B cell (primary cell): ENCODE measurements at regions not wholly inside any gene's neighbourhood (a gene's known extent, or its start where the extent isn't known, plus 50 kb on each side); places are given as distances from the start of the nearest gene placed in this dataset.

Experiments used
- ATAC-seq: fragments of 200-7000 bp; cut with Tn5 transposase; one replicate; pipeline ENCODE4 v1.10.0; 2021; ENCODE audit warnings: low read depth, mild to moderate bottlenecking, moderate number of reproducible peaks, moderate library complexity
- CTCF ChIA-PET: fragments of 350-600 bp; sonication (Branson Sonifier 250); formaldehyde crosslinking; loops from one replicate; lab custom pipeline; 2021; ENCODE audit warnings: antibody characterized with exemption, inconsistent platforms; lab: Charles Lee
- POLR2A ChIA-PET: fragments of 350-600 bp; sonication (Branson Sonifier 250); formaldehyde crosslinking; loops from one replicate; lab custom pipeline; 2021; ENCODE audit warnings: antibody characterized with exemption; lab: Charles Lee
- DNase-seq: peaks from one replicate; pipeline ENCODE4 v3.0.0; 2013
- H2AFZ ChIP-seq: 2 replicates; pipeline ENCODE4 v1.6.1; 2012; ENCODE audit warnings: mild to moderate bottlenecking, low read depth, low read length; ENCODE audit not compliant: insufficient read depth, poor library complexity, severe bottlenecking
- H3K27ac ChIP-seq, 2 donors: 1 replicate in 1 of 2; 2 replicates in 1 of 2; pipeline ENCODE4 v1.5.1; 2012 to 2013; ENCODE audit warnings: low read length in 2 of 2, mild to moderate bottlenecking in 2 of 2, moderate library complexity in 1 of 2
- H3K27me3 ChIP-seq, 4 experiments: fragments of 200-600 bp in 1 of 4; sonication (generic) in 1 of 4; replicated peaks in 1 of 4; 1 replicate in 2 of 4; 2 replicates in 2 of 4; pipeline versions ENCODE4 v1.6.1 to v1.7.0; 2013 to 2016; ENCODE audit warnings: low read length in 3 of 4, mild to moderate bottlenecking in 2 of 4, mixed read lengths in 1 of 4, moderate library complexity in 1 of 4; ENCODE audit not compliant: insufficient read depth in 4 of 4, control insufficient read depth in 3 of 4; ENCODE audit errors: control extremely low read depth in 1 of 4
- H3K36me3 ChIP-seq, 2 experiments: replicated peaks in 1 of 2; 1 replicate in 1 of 2; 2 replicates in 1 of 2; pipeline versions ENCODE4 v1.6.1 to v1.7.1; 2013; ENCODE audit warnings: low read length in 1 of 2; ENCODE audit not compliant: insufficient read depth in 2 of 2, control insufficient read depth in 1 of 2; ENCODE audit errors: control extremely low read depth in 1 of 2, extremely low read depth in 1 of 2
- H3K4me1 ChIP-seq, 2 donors: fragments of 200-600 bp in 1 of 2; sonication (generic) in 1 of 2; 1 replicate in 1 of 2; 2 replicates in 1 of 2; pipeline versions ENCODE4 v1.5.1 to v1.6.1; 2013 to 2017; ENCODE audit warnings: low read length in 2 of 2; ENCODE audit not compliant: control insufficient read depth in 2 of 2, insufficient read depth in 2 of 2
- H3K4me2 ChIP-seq: replicated peaks from 2 replicates; pipeline ENCODE3; 2012; ENCODE audit warnings: mild to moderate bottlenecking, low read depth, low read length; ENCODE audit not compliant: poor library complexity, severe bottlenecking
- H3K4me3 ChIP-seq, 5 experiments: fragments of 200-600 bp in 1 of 5; sonication (generic) in 1 of 5; 1 replicate in 3 of 5; 2 replicates in 2 of 5; pipeline versions ENCODE4 v1.5.1 to v1.7.0; 2011 to 2016; ENCODE audit warnings: low read length in 4 of 5, mild to moderate bottlenecking in 4 of 5, low read depth in 2 of 5, control low read depth in 1 of 5, moderate library complexity in 1 of 5; ENCODE audit not compliant: insufficient read depth in 1 of 5; ENCODE audit errors: control extremely low read depth in 1 of 5, extremely low read depth in 1 of 5
- H3K79me2 ChIP-seq: fragments of 200-600 bp; sonication (generic); one replicate; pipeline ENCODE4 v1.6.0; 2016; ENCODE audit warnings: low read length; ENCODE audit not compliant: control insufficient read depth, insufficient read depth
- H3K9ac ChIP-seq: fragments of 200-600 bp; sonication (generic); 2 replicates; pipeline ENCODE4 v1.6.1; 2017; ENCODE audit warnings: mild to moderate bottlenecking, low read length, moderate library complexity
- H3K9me3 ChIP-seq, 3 donors: one replicate each; pipeline versions ENCODE4 v1.6.1 to v1.7.1; 2013; ENCODE audit warnings: low read length in 2 of 3; ENCODE audit not compliant: control insufficient read depth in 2 of 3, insufficient read depth in 1 of 3; ENCODE audit errors: control extremely low read depth in 1 of 3
- H4K20me1 ChIP-seq: 2 replicates; pipeline ENCODE4 v1.6.0; 2012; ENCODE audit warnings: mild to moderate bottlenecking, low read length; ENCODE audit not compliant: insufficient read depth, control insufficient read depth, poor library complexity, severe bottlenecking
- H3K27ac Mint-ChIP-seq: one replicate; pipeline ENCODE4 v1.8.0; 2021; ENCODE audit warnings: mixed read lengths
- H3K27me3 Mint-ChIP-seq: one replicate; pipeline ENCODE4 v1.8.0; 2021; ENCODE audit warnings: mixed read lengths
- H3K4me1 Mint-ChIP-seq: one replicate; pipeline ENCODE4 v1.8.0; 2021; ENCODE audit warnings: mixed read lengths
- H3K4me3 Mint-ChIP-seq: one replicate; pipeline ENCODE4 v1.8.0; 2021; ENCODE audit warnings: mixed read lengths
- H3K9me3 Mint-ChIP-seq: one replicate; pipeline ENCODE4 v1.8.0; 2022; ENCODE audit warnings: mixed read lengths; ENCODE audit not compliant: insufficient read depth
- CTCF ChIP-seq: fragments of 200-600 bp; IDR thresholded peaks from one replicate; pipeline ENCODE4 v1.8.0; 2022; ENCODE audit warnings: antibody characterized with exemption, mild to moderate bottlenecking
- EZH2 ChIP-seq: IDR thresholded peaks from 2 replicates; pipeline ENCODE4 v1.6.1; 2012; ENCODE audit warnings: borderline replicate concordance, low read depth, mild to moderate bottlenecking, moderate library complexity, low read length; ENCODE audit not compliant: insufficient read depth, poor library complexity, severe bottlenecking
- WGBS: methylation state at CpG from one replicate; pipeline ENCODE4 v1.1.5; 2013; ENCODE audit warnings: missing lambda C conversion rate; ENCODE audit not compliant: insufficient coverage; 5-methylcytosine and 5-hydroxymethylcytosine counted together
- intact Hi-C: fragments of 100-400 bp; cut with micrococcal nuclease; formaldehyde crosslinking; loops from one replicate; pipeline ENCODE4 v1.10.0; 2022

GRCh38 chr6:40893021-40893420, 146.0 kb downstream of the UNC5CL start:
- H3K9me3 Mint-ChIP-seq = no peaks in the 10 kb centered on the region
- H3K27me3 ChIP-seq = peaks cover 0 to 3% (median 1%) of the 10 kb centered on the region in 4 experiments
- 95% methylated on average over 4 of the region's 7 CpGs for WGBS
- ATAC-seq (no peak), DNase-seq (no peak)
- H3K27ac ChIP-seq = no peak overlapping the region
- H3K9me3 ChIP-seq = no peaks in the 10 kb centered on the region
- intact Hi-C loops = no loop called here
- no peak overlapping the region for H3K9ac ChIP-seq
- H4K20me1 ChIP-seq = no peaks in the 10 kb centered on the region
- H3K4me2 ChIP-seq = no peak overlapping the region
- H3K27ac Mint-ChIP-seq = no peak overlapping the region
- H3K4me3 ChIP-seq = no peak overlapping the region
- H3K79me2 ChIP-seq = no peaks in the 10 kb centered on the region
- no peak overlapping the region for H2AFZ ChIP-seq
- no peaks in the 10 kb centered on the region for H3K36me3 ChIP-seq
- no peaks in the 10 kb centered on the region for H3K4me1 ChIP-seq
- peaks cover 35% of the 10 kb centered on the region for H3K27me3 Mint-ChIP-seq
- H3K4me3 Mint-ChIP-seq = no peak overlapping the region
- H3K4me1 Mint-ChIP-seq = no peaks in the 10 kb centered on the region
- no peak for TF ChIP-seq EZH2
- TF ChIP-seq CTCF = no peak
- ChIA-PET CTCF (no interaction called here), POLR2A (no interaction called here)

- no peaks in the 10 kb centered on the region for H3K4me1 ChIP-seq
- CTCF ChIA-PET = no interaction called here
- no peaks in the 10 kb centered on the region for H3K79me2 ChIP-seq
- H3K9me3 ChIP-seq = no peaks in the 10 kb centered on the region
- no peak overlapping the region for H3K4me3 Mint-ChIP-seq
- ATAC-seq = no peak
- no peak for TF ChIP-seq EZH2
- TF ChIP-seq CTCF = no peak
- POLR2A ChIA-PET = no interaction called here
- H3K27me3 ChIP-seq = peaks cover 0 to 3% (median 1%) of the 10 kb centered on the region in 4 experiments
- intact Hi-C loops = no loop called here
- no peak overlapping the region for H3K4me2 ChIP-seq
- no peak overlapping the region for H3K4me3 ChIP-seq
- no peak overlapping the region for H3K27ac ChIP-seq
- H3K9ac ChIP-seq = no peak overlapping the region
- no peak for DNase-seq
- H3K27me3 Mint-ChIP-seq = peaks cover 32% of the 10 kb centered on the region
- no peak overlapping the region for H3K27ac Mint-ChIP-seq
- no peak overlapping the region for H2AFZ ChIP-seq
- WGBS = 91% methylated on average over 4 of the region's 8 CpGs
- no peaks in the 10 kb centered on the region for H3K36me3 ChIP-seq
- H3K4me1 Mint-ChIP-seq = no peaks in the 10 kb centered on the region
- no peaks in the 10 kb centered on the region for H4K20me1 ChIP-seq
- no peaks in the 10 kb centered on the region for H3K9me3 Mint-ChIP-seq
These were observed 146.8 kb downstream of the UNC5CL start for GRCh38 chr6:40892223-40892622.
